ENCODE measurements at regions not wholly inside any gene's neighbourhood (a gene's known extent, or its start where the extent isn't known, plus 50 kb on each side); places are given as distances from the start of the nearest gene placed in this dataset.

DNA sequence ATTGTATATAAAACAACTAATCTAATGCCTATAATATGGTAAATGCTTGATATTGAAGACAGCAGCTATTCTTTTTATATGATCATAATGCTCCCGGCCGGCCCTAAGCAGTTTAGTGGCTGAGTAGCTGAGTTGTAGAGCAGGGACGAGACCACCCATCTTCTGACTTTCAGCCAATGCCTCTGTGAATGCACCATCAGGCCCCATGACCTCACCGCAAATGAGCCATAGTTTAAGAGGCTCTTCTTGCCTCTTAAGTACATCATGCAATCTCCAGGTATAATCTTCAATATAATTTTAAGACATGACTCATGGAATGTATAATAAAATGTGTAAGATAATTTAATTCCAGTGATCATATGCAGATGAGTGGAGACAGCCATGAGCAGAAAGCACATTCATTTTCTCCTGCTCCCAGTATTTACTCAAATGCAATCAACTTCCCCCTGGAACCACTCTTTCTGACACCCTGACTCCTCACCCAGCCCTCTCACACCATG is 78.9 kb upstream of the SNX9 start:
- Histone ChIP-seq H3K36me3 (ENCODE audit: control insufficient read depth in 1 of 2, insufficient read depth in 2 of 2, low read length in 2 of 2) (no peaks in the 10 kb centered on the region), H3K9me3 (ENCODE audit: control insufficient read depth in 1 of 2, insufficient read depth in 1 of 2, low read depth in 1 of 2, low read length in 2 of 2) (no peaks in the 10 kb centered on the region), H3K9ac (ENCODE audit: low read length) (no peak overlapping the region), H2AFZ (ENCODE audit: low read depth, low read length, poor library complexity, severe bottlenecking) (no peak overlapping the region), H3K27ac (ENCODE audit: low read depth, low read length) (no peak overlapping the region), H3K4me3 (replicated peaks in 1 of 2; ENCODE audit: low read depth in 1 of 2, low read length in 2 of 2) (no peak overlapping the region), H3K27me3 (ENCODE audit: insufficient read depth, low read length) (no peaks in the 10 kb centered on the region), H3K9me2 (ENCODE audit: insufficient read depth) (no peaks in the 10 kb centered on the region), H3K4me1 (ENCODE audit: control insufficient read depth in 1 of 2, insufficient read depth in 2 of 2, low read length in 2 of 2) (no peaks in the 10 kb centered on the region), H3K4me2 (ENCODE audit: low read length) (no peak overlapping the region), H4K20me1 (ENCODE audit: insufficient read depth) (no peaks in the 10 kb centered on the region), H3K79me2 (ENCODE audit: insufficient read depth, low read length) (no peaks in the 10 kb centered on the region)
- ChIA-PET CTCF (no interaction called here), POLR2A (no interaction called here), RAD21 (ENCODE audit: low non-redundant PET in 1 of 2, low total read pairs in 2 of 2, uncharacterized antibody in 2 of 2, unreplicated experiment in 2 of 2) (no interaction called here)
- BruUV-seq (replicated peaks): no TSS peak
- intact Hi-C loops (cut with micrococcal nuclease): no loop called here
- DNase-seq (ENCODE audit: low read depth, low spot score): no peak
- no peak for TF ChIP-seq CEBPB (IDR thresholded peaks at IDR 0.05; ENCODE audit: low read depth)
- ATAC-seq: no peak

DNA sequence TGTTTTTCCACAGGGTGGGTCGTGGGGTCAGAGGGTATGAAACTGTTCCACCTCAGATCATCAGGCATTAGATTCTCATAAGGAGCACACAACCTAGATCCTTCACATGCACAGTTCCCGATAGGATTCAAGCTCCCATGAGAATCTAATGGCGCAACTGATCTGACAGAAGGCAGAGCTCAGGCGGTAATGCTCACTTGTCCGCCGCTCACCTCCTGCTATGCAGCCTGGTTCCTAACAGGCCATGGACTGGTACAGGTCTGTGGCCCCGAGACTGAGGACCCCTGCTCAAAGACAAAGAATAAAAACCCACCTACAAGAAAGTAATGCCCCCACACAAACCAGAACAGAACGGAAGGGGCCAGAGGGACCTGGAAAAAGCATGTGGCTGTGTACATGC is 76.1 kb upstream of the SNX9 start:
- BruUV-seq (replicated peaks): no TSS peak
- H3K27ac ChIP-seq (ENCODE audit: low read depth, low read length): no peak overlapping the region
- ATAC-seq (no peak), DNase-seq (ENCODE audit: low read depth, low spot score) (no peak)
- TF ChIP-seq CEBPB (IDR thresholded peaks at IDR 0.05; ENCODE audit: low read depth): no peak
- TF ChIP-seq, protein P1, sequence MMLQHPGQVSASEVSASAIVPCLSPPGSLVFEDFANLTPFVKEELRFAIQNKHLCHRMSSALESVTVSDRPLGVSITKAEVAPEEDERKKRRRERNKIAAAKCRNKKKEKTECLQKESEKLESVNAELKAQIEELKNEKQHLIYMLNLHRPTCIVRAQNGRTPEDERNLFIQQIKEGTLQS (IDR thresholded peaks at IDR 0.05): no peak
- TF ChIP-seq CBX3 (IDR thresholded peaks at IDR 0.05; ENCODE audit: low read depth): no peak
- TF ChIP-seq, protein P2, sequence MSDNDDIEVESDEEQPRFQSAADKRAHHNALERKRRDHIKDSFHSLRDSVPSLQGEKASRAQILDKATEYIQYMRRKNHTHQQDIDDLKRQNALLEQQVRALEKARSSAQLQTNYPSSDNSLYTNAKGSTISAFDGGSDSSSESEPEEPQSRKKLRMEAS (IDR thresholded peaks at IDR 0.05): no peak
- no peak for TF ChIP-seq JUND (IDR thresholded peaks at IDR 0.05)
- no peak for TF ChIP-seq YY1 (IDR thresholded peaks at IDR 0.05; ENCODE audit: extremely low read depth, insufficient replicate concordance, low read depth, low read length)
- no peak for TF ChIP-seq TCF7L2 (IDR thresholded peaks at IDR 0.05; ENCODE audit: borderline replicate concordance, extremely low read depth, insufficient read depth, insufficient read length)
- no peak for TF ChIP-seq ELF1 (IDR thresholded peaks at IDR 0.05; ENCODE audit: borderline replicate concordance, low read depth)
- TF ChIP-seq ZFX (IDR thresholded peaks at IDR 0.05): no peak
- H3K4me2 ChIP-seq (ENCODE audit: low read length): no peak overlapping the region
- H3K4me3 ChIP-seq (replicated peaks in 1 of 2; ENCODE audit: low read depth in 1 of 2, low read length in 2 of 2): no peak overlapping the region
- no peak overlapping the region for H2AFZ ChIP-seq (ENCODE audit: low read depth, low read length, poor library complexity, severe bottlenecking)
- H3K4me1 ChIP-seq (ENCODE audit: control insufficient read depth in 1 of 2, insufficient read depth in 2 of 2, low read length in 2 of 2): no peaks in the 10 kb centered on the region
- ChIA-PET RAD21 (ENCODE audit: low non-redundant PET in 1 of 2, low total read pairs in 2 of 2, uncharacterized antibody in 2 of 2, unreplicated experiment in 2 of 2) (no interaction called here), POLR2A (no interaction called here), CTCF (no interaction called here)
- no peaks in the 10 kb centered on the region for H3K9me2 ChIP-seq (ENCODE audit: insufficient read depth)
- no peaks in the 10 kb centered on the region for H3K79me2 ChIP-seq (ENCODE audit: insufficient read depth, low read length)
- intact Hi-C loops (cut with micrococcal nuclease): no loop called here
- H3K27me3 ChIP-seq (ENCODE audit: insufficient read depth, low read length): no peaks in the 10 kb centered on the region
- no peaks in the 10 kb centered on the region for H3K36me3 ChIP-seq (ENCODE audit: control insufficient read depth in 1 of 2, insufficient read depth in 2 of 2, low read length in 2 of 2)
- no peaks in the 10 kb centered on the region for H4K20me1 ChIP-seq (ENCODE audit: insufficient read depth)
- H3K9me3 ChIP-seq (ENCODE audit: control insufficient read depth in 1 of 2, insufficient read depth in 1 of 2, low read depth in 1 of 2, low read length in 2 of 2): no peaks in the 10 kb centered on the region
- no peak overlapping the region for H3K9ac ChIP-seq (ENCODE audit: low read length)

Data from HCT116 (cell line).